ENCODE measurements at regions not wholly inside any gene's neighbourhood (a gene's known extent, or its start where the extent isn't known, plus 50 kb on each side); places are given as distances from the start of the nearest gene placed in this dataset.

- H3K4ac ChIP-seq (ENCODE audit: low read depth in 1 of 2, low read length in 2 of 2): no peak overlapping the region
- H3K79me1 ChIP-seq (replicated peaks; ENCODE audit: low read length, poor library complexity, severe bottlenecking): no peaks in the 10 kb centered on the region
- no peak overlapping the region for H3K18ac ChIP-seq (ENCODE audit: low read depth in 1 of 2, low read length in 2 of 2)
- no peak overlapping the region for H3K27ac ChIP-seq (ENCODE audit: low read length, poor library complexity, severe bottlenecking)
- H3K36me3 ChIP-seq (ENCODE audit: control insufficient read depth in 1 of 2, insufficient read depth in 2 of 2, low read depth in 1 of 2, low read length in 2 of 2): no peaks in the 10 kb centered on the region
- no peak overlapping the region for H2BK120ac ChIP-seq (ENCODE audit: low read depth, low read length)
- DNase-seq: no peak
- H3K23ac ChIP-seq (ENCODE audit: low read length in 2 of 2): no peak overlapping the region
- H3K14ac ChIP-seq (ENCODE audit: low read length in 2 of 2): no peak overlapping the region
- H2BK12ac ChIP-seq (ENCODE audit: low read length in 2 of 2): no peak overlapping the region
- peaks cover 2% of the 10 kb centered on the region for H3K4me1 ChIP-seq (ENCODE audit: control insufficient read depth, insufficient read depth, low read depth, low read length)
- no peaks in the 10 kb centered on the region for H3K9me3 ChIP-seq (ENCODE audit: control insufficient read depth, low read length)
- H3K4me3 ChIP-seq (ENCODE audit: insufficient read depth in 1 of 2, low read depth in 1 of 2, low read length in 2 of 2): no peak overlapping the region
- no peak overlapping the region for H2AK5ac ChIP-seq (ENCODE audit: low read length, severe bottlenecking)
- H2AFZ ChIP-seq (ENCODE audit: low read depth, low read length): no peak overlapping the region
- WGBS: 93% methylated on average over 1 of the region's 1 CpG
- no peak overlapping the region for H4K8ac ChIP-seq (ENCODE audit: low read length)
- no peak overlapping the region for H4K91ac ChIP-seq (ENCODE audit: low read length)
- no peak overlapping the region for H2BK15ac ChIP-seq (ENCODE audit: low read depth, poor library complexity, severe bottlenecking)
- H2BK5ac ChIP-seq (ENCODE audit: low read depth, low read length, poor library complexity, severe bottlenecking): no peak overlapping the region
- no peak overlapping the region for H3K9ac ChIP-seq (ENCODE audit: low read length)
- H3K27me3 ChIP-seq (ENCODE audit: control insufficient read depth in 1 of 2, insufficient read depth in 1 of 2, low read length in 2 of 2): no peaks in the 10 kb centered on the region
- no peak overlapping the region for H3K4me2 ChIP-seq (ENCODE audit: low read length, poor library complexity, severe bottlenecking)
These were observed 333.9 kb upstream of the TBC1D5 start for GRCh38 chr3:18076301-18076700.

GRCh38 chr3:18075799-18076198 is 333.4 kb upstream of the TBC1D5 start:
- no peak overlapping the region for H2BK5ac ChIP-seq (ENCODE audit: low read depth, low read length, poor library complexity, severe bottlenecking)
- no CpG with 5 or more reads among the region's 1 CpG for WGBS

GRCh38 chr3:18071833-18072232 is 329.4 kb upstream of the TBC1D5 start:
- Histone ChIP-seq H3K9ac (ENCODE audit: low read length) (no peak overlapping the region), H2BK5ac (ENCODE audit: low read depth, low read length, poor library complexity, severe bottlenecking) (no peak overlapping the region), H3K23ac (ENCODE audit: low read length in 2 of 2) (no peak overlapping the region), H3K79me1 (replicated peaks; ENCODE audit: low read length, poor library complexity, severe bottlenecking) (no peaks in the 10 kb centered on the region), H3K27me3 (ENCODE audit: control insufficient read depth in 1 of 2, insufficient read depth in 1 of 2, low read length in 2 of 2) (no peaks in the 10 kb centered on the region), H3K4me1 (ENCODE audit: control insufficient read depth, insufficient read depth, low read depth, low read length) (no peaks in the 10 kb centered on the region), H4K91ac (ENCODE audit: low read length) (no peak overlapping the region), H2BK12ac (ENCODE audit: low read length in 2 of 2) (no peak overlapping the region), H3K27ac (ENCODE audit: low read length, poor library complexity, severe bottlenecking) (no peak overlapping the region), H3K36me3 (ENCODE audit: control insufficient read depth in 1 of 2, insufficient read depth in 2 of 2, low read depth in 1 of 2, low read length in 2 of 2) (no peaks in the 10 kb centered on the region), H3K4me3 (ENCODE audit: insufficient read depth in 1 of 2, low read depth in 1 of 2, low read length in 2 of 2) (no peak overlapping the region), H2BK120ac (ENCODE audit: low read depth, low read length) (no peak overlapping the region), H2AFZ (ENCODE audit: low read depth, low read length) (no peak overlapping the region), H3K9me3 (ENCODE audit: control insufficient read depth, low read length) (no peaks in the 10 kb centered on the region), H3K18ac (ENCODE audit: low read depth in 1 of 2, low read length in 2 of 2) (no peak overlapping the region), H2AK5ac (ENCODE audit: low read length, severe bottlenecking) (no peak overlapping the region), H3K14ac (ENCODE audit: low read length in 2 of 2) (no peak overlapping the region), H4K8ac (ENCODE audit: low read length) (no peak overlapping the region), H2BK15ac (ENCODE audit: low read depth, poor library complexity, severe bottlenecking) (no peak overlapping the region), H3K4me2 (ENCODE audit: low read length, poor library complexity, severe bottlenecking) (no peak overlapping the region), H3K4ac (ENCODE audit: low read depth in 1 of 2, low read length in 2 of 2) (no peak overlapping the region)
- no peak for DNase-seq

More at GRCh38 chr3:18075799-18076198, 333.4 kb upstream of the TBC1D5 start:
- no peak overlapping the region for H3K4me3 ChIP-seq (ENCODE audit: insufficient read depth in 1 of 2, low read depth in 1 of 2, low read length in 2 of 2)
- H3K9ac ChIP-seq (ENCODE audit: low read length): no peak overlapping the region
- no peaks in the 10 kb centered on the region for H3K9me3 ChIP-seq (ENCODE audit: control insufficient read depth, low read length)
- no peak overlapping the region for H3K18ac ChIP-seq (ENCODE audit: low read depth in 1 of 2, low read length in 2 of 2)
- H3K14ac ChIP-seq (ENCODE audit: low read length in 2 of 2): no peak overlapping the region
- H2AFZ ChIP-seq (ENCODE audit: low read depth, low read length): no peak overlapping the region
- H3K79me1 ChIP-seq (replicated peaks; ENCODE audit: low read length, poor library complexity, severe bottlenecking): no peaks in the 10 kb centered on the region
- DNase-seq: no peak
- H3K4me2 ChIP-seq (ENCODE audit: low read length, poor library complexity, severe bottlenecking): no peak overlapping the region
- no peak overlapping the region for H2BK120ac ChIP-seq (ENCODE audit: low read depth, low read length)
- H4K91ac ChIP-seq (ENCODE audit: low read length): no peak overlapping the region
- H3K27me3 ChIP-seq (ENCODE audit: control insufficient read depth in 1 of 2, insufficient read depth in 1 of 2, low read length in 2 of 2): no peaks in the 10 kb centered on the region
- no peak overlapping the region for H3K4ac ChIP-seq (ENCODE audit: low read depth in 1 of 2, low read length in 2 of 2)
- no peak overlapping the region for H4K8ac ChIP-seq (ENCODE audit: low read length)
- H3K36me3 ChIP-seq (ENCODE audit: control insufficient read depth in 1 of 2, insufficient read depth in 2 of 2, low read depth in 1 of 2, low read length in 2 of 2): no peaks in the 10 kb centered on the region
- H3K27ac ChIP-seq (ENCODE audit: low read length, poor library complexity, severe bottlenecking): no peak overlapping the region
- no peak overlapping the region for H2BK12ac ChIP-seq (ENCODE audit: low read length in 2 of 2)
- no peak overlapping the region for H2BK15ac ChIP-seq (ENCODE audit: low read depth, poor library complexity, severe bottlenecking)
- no peak overlapping the region for H3K23ac ChIP-seq (ENCODE audit: low read length in 2 of 2)
- peaks cover 2% of the 10 kb centered on the region for H3K4me1 ChIP-seq (ENCODE audit: control insufficient read depth, insufficient read depth, low read depth, low read length)
- no peak overlapping the region for H2AK5ac ChIP-seq (ENCODE audit: low read length, severe bottlenecking)

GRCh38 chr3:18070944-18071343 is 328.5 kb upstream of the TBC1D5 start:
- Histone ChIP-seq H3K23ac (ENCODE audit: low read length in 2 of 2) (no peak overlapping the region), H3K14ac (ENCODE audit: low read length in 2 of 2) (no peak overlapping the region), H3K36me3 (ENCODE audit: control insufficient read depth in 1 of 2, insufficient read depth in 2 of 2, low read depth in 1 of 2, low read length in 2 of 2) (no peaks in the 10 kb centered on the region), H3K4ac (ENCODE audit: low read depth in 1 of 2, low read length in 2 of 2) (no peak overlapping the region), H3K4me1 (ENCODE audit: control insufficient read depth, insufficient read depth, low read depth, low read length) (no peaks in the 10 kb centered on the region), H3K27ac (ENCODE audit: low read length, poor library complexity, severe bottlenecking) (no peak overlapping the region), H3K9ac (ENCODE audit: low read length) (no peak overlapping the region), H2BK15ac (ENCODE audit: low read depth, poor library complexity, severe bottlenecking) (no peak overlapping the region), H3K4me2 (ENCODE audit: low read length, poor library complexity, severe bottlenecking) (no peak overlapping the region), H3K79me1 (replicated peaks; ENCODE audit: low read length, poor library complexity, severe bottlenecking) (no peaks in the 10 kb centered on the region), H2AK5ac (ENCODE audit: low read length, severe bottlenecking) (no peak overlapping the region), H3K9me3 (ENCODE audit: control insufficient read depth, low read length) (no peaks in the 10 kb centered on the region), H2BK12ac (ENCODE audit: low read length in 2 of 2) (no peak overlapping the region), H2BK5ac (ENCODE audit: low read depth, low read length, poor library complexity, severe bottlenecking) (no peak overlapping the region), H2AFZ (ENCODE audit: low read depth, low read length) (no peak overlapping the region), H3K27me3 (ENCODE audit: control insufficient read depth in 1 of 2, insufficient read depth in 1 of 2, low read length in 2 of 2) (no peaks in the 10 kb centered on the region), H3K4me3 (ENCODE audit: insufficient read depth in 1 of 2, low read depth in 1 of 2, low read length in 2 of 2) (no peak overlapping the region), H2BK120ac (ENCODE audit: low read depth, low read length) (no peak overlapping the region), H4K91ac (ENCODE audit: low read length) (no peak overlapping the region), H3K18ac (ENCODE audit: low read depth in 1 of 2, low read length in 2 of 2) (no peak overlapping the region), H4K8ac (ENCODE audit: low read length) (no peak overlapping the region)
- WGBS: no CpG with 5 or more reads among the region's 1 CpG
- no peak for DNase-seq

Data from mesenchymal stem cell (in vitro differentiated cells and primary cell).